ENCODE measurements at regions not wholly inside any gene's neighbourhood (a gene's known extent, or its start where the extent isn't known, plus 50 kb on each side); places are given as distances from the start of the nearest gene placed in this dataset.

DNA sequence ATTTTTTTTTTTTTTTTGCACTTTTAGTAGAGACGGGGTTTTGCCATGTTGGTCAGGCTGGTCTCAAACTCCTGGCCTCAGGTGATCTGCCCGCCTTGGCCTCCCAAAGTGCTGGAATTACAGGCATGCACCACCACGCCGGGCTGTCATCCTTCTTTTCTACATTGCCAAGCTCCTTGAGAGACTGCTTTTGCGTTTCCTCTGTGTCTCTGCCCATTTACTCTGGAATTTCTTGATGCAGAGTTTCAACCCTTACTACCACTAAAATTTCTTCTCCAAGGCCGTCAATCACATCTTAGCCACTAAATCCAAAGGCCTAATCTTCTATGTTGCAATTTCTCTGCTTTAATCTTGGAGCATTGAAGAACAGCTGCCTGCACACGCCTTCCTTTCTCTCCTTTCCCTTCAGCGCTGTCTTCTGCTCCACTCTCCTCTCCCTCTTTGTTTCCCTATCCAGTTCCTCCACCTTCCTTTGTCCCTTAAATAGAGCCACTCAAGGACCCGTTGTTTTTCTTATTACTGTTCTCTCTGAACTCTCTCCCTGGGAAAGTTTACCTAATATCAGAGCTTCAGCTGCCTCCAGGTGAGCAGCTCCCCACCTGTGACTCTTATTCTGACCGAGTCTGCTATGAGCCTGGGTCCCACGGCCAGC lies 98.8 kb downstream of the SLC35B3 start:
- H3K4me3 Mint-ChIP-seq: no peak overlapping the region
- Histone ChIP-seq H3K79me2 (ENCODE audit: low read depth) (no peaks in the 10 kb centered on the region), H2AFZ (replicated peaks) (peak overlapping the region; percentile 42), H3K27ac (no peak overlapping the region), H3K36me3 (no peaks in the 10 kb centered on the region), H3K4me1 (peaks cover 8% of the 10 kb centered on the region), H3F3A (ENCODE audit: low read depth) (no peaks in the 10 kb centered on the region), H3K4me2 (no peak overlapping the region), H3K27me3 (no peaks in the 10 kb centered on the region), H3K9ac (no peak overlapping the region), H3K9me3 (ENCODE audit: low read depth) (no peaks in the 10 kb centered on the region), H3K4me3 (no peak overlapping the region), H4K20me1 (ENCODE audit: low read depth) (no peaks in the 10 kb centered on the region)
- no peaks in the 10 kb centered on the region for H3K9me3 Mint-ChIP-seq
- H3K27me3 Mint-ChIP-seq (ENCODE audit: insufficient read depth, low read depth): no peaks in the 10 kb centered on the region
- no peaks in the 10 kb centered on the region for H3K36me3 Mint-ChIP-seq
- H3K27ac Mint-ChIP-seq: no peak overlapping the region
- H3K4me1 Mint-ChIP-seq: peaks cover 4% of the 10 kb centered on the region
- no peak for DNase-seq (ENCODE audit: low spot score)
- TF ChIP-seq EZH2phosphoT487 (IDR thresholded peaks at IDR 0.05) (no peak), EZH2 (IDR thresholded peaks at IDR 0.05) (no peak)
- TF ChIP-seq, protein P1, sequence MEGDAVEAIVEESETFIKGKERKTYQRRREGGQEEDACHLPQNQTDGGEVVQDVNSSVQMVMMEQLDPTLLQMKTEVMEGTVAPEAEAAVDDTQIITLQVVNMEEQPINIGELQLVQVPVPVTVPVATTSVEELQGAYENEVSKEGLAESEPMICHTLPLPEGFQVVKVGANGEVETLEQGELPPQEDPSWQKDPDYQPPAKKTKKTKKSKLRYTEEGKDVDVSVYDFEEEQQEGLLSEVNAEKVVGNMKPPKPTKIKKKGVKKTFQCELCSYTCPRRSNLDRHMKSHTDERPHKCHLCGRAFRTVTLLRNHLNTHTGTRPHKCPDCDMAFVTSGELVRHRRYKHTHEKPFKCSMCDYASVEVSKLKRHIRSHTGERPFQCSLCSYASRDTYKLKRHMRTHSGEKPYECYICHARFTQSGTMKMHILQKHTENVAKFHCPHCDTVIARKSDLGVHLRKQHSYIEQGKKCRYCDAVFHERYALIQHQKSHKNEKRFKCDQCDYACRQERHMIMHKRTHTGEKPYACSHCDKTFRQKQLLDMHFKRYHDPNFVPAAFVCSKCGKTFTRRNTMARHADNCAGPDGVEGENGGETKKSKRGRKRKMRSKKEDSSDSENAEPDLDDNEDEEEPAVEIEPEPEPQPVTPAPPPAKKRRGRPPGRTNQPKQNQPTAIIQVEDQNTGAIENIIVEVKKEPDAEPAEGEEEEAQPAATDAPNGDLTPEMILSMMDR (IDR thresholded peaks at IDR 0.05): no peak

DNA sequence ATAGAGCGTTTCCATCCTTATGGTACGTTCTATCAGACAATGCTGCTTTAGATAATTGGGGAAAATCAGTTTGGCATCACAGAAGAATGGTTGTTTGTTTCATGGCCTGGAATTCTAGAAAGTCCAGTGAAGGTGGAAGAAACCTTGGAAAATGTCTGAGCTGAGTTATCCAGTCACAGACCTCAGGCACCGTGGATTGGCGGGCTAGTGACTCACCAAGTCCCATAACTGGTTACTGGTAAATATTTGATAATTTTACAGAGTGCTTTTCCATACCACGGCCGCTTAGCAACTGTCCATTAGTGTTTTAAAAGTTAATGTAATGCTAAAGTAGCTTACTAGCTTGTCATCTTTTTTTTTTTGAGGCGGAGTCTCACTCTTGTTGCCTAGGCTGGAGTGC lies 99.4 kb downstream of the SLC35B3 start:
- Histone ChIP-seq H3K9ac (no peak overlapping the region), H3K27ac (no peak overlapping the region), H3F3A (ENCODE audit: low read depth) (no peaks in the 10 kb centered on the region), H2AFZ (replicated peaks) (no peak overlapping the region), H3K36me3 (no peaks in the 10 kb centered on the region), H3K4me3 (no peak overlapping the region), H3K9me3 (ENCODE audit: low read depth) (no peaks in the 10 kb centered on the region), H3K79me2 (ENCODE audit: low read depth) (no peaks in the 10 kb centered on the region), H3K27me3 (no peaks in the 10 kb centered on the region), H3K4me2 (no peak overlapping the region), H3K4me1 (peaks cover 8% of the 10 kb centered on the region), H4K20me1 (ENCODE audit: low read depth) (no peaks in the 10 kb centered on the region)
- no peaks in the 10 kb centered on the region for H3K36me3 Mint-ChIP-seq
- TF ChIP-seq EZH2 (IDR thresholded peaks at IDR 0.05): no peak
- TF ChIP-seq, protein P1 (IDR thresholded peaks at IDR 0.05): no peak
- TF ChIP-seq EZH2phosphoT487 (IDR thresholded peaks at IDR 0.05): no peak
- DNase-seq (ENCODE audit: low spot score): no peak
- no peaks in the 10 kb centered on the region for H3K9me3 Mint-ChIP-seq
- H3K27ac Mint-ChIP-seq: no peak overlapping the region
- H3K4me3 Mint-ChIP-seq: no peak overlapping the region
- H3K27me3 Mint-ChIP-seq (ENCODE audit: insufficient read depth, low read depth): no peaks in the 10 kb centered on the region
- peaks cover 4% of the 10 kb centered on the region for H3K4me1 Mint-ChIP-seq

GRCh38 chr6:8335381-8335780 lies 100.0 kb downstream of the SLC35B3 start:
- Histone ChIP-seq H2AFZ (replicated peaks) (no peak overlapping the region), H3K27me3 (no peaks in the 10 kb centered on the region), H3K4me2 (no peak overlapping the region), H3K9ac (no peak overlapping the region), H3K4me3 (no peak overlapping the region), H3K9me3 (ENCODE audit: low read depth) (no peaks in the 10 kb centered on the region), H4K20me1 (ENCODE audit: low read depth) (no peaks in the 10 kb centered on the region), H3K4me1 (peaks cover 8% of the 10 kb centered on the region), H3F3A (ENCODE audit: low read depth) (no peaks in the 10 kb centered on the region), H3K36me3 (no peaks in the 10 kb centered on the region), H3K79me2 (ENCODE audit: low read depth) (no peaks in the 10 kb centered on the region), H3K27ac (no peak overlapping the region)
- peaks cover 4% of the 10 kb centered on the region for H3K4me1 Mint-ChIP-seq
- no peak overlapping the region for H3K27ac Mint-ChIP-seq
- no peak for DNase-seq (ENCODE audit: low spot score)
- H3K27me3 Mint-ChIP-seq (ENCODE audit: insufficient read depth, low read depth): no peaks in the 10 kb centered on the region
- TF ChIP-seq EZH2 (IDR thresholded peaks at IDR 0.05): no peak
- no peak for TF ChIP-seq EZH2phosphoT487 (IDR thresholded peaks at IDR 0.05)
- TF ChIP-seq, protein P1 (IDR thresholded peaks at IDR 0.05): no peak
- no peaks in the 10 kb centered on the region for H3K9me3 Mint-ChIP-seq
- H3K4me3 Mint-ChIP-seq: no peak overlapping the region
- H3K36me3 Mint-ChIP-seq: no peaks in the 10 kb centered on the region

Measured in neural progenitor cell (in vitro differentiated cells).